ENCODE measurements at regions not wholly inside any gene's neighbourhood (a gene's known extent, or its start where the extent isn't known, plus 50 kb on each side); places are given as distances from the start of the nearest gene placed in this dataset.

DNA sequence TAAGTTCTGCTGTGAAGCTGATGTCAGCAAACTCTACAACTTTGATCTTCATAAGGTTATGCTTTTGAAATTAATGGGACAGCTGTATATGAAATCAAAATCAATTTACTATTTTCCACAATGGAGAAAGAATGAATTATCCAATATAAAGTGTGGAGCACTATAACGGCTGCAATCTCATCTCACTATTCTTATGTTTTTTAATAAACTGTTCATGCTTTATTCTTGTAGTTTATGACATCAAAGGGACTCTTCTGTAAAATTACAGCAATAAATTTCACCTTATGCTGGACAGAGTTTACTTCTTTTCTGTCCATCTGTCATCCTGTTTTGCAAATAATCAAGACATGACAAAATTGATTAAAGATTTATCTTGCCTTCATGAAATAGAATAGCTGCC lies 192.5 kb downstream of the TECRL start:
- TF ChIP-seq, protein P1, sequence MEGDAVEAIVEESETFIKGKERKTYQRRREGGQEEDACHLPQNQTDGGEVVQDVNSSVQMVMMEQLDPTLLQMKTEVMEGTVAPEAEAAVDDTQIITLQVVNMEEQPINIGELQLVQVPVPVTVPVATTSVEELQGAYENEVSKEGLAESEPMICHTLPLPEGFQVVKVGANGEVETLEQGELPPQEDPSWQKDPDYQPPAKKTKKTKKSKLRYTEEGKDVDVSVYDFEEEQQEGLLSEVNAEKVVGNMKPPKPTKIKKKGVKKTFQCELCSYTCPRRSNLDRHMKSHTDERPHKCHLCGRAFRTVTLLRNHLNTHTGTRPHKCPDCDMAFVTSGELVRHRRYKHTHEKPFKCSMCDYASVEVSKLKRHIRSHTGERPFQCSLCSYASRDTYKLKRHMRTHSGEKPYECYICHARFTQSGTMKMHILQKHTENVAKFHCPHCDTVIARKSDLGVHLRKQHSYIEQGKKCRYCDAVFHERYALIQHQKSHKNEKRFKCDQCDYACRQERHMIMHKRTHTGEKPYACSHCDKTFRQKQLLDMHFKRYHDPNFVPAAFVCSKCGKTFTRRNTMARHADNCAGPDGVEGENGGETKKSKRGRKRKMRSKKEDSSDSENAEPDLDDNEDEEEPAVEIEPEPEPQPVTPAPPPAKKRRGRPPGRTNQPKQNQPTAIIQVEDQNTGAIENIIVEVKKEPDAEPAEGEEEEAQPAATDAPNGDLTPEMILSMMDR (IDR thresholded peaks at IDR 0.05; ENCODE audit: low read depth, low read length, missing control alignments), result no peak
- no peak for DNase-seq (ENCODE audit: extremely low read depth, low read depth)
- H3K4me3 ChIP-seq (replicated peaks; ENCODE audit: low read depth, low read length), result no peak overlapping the region

DNA sequence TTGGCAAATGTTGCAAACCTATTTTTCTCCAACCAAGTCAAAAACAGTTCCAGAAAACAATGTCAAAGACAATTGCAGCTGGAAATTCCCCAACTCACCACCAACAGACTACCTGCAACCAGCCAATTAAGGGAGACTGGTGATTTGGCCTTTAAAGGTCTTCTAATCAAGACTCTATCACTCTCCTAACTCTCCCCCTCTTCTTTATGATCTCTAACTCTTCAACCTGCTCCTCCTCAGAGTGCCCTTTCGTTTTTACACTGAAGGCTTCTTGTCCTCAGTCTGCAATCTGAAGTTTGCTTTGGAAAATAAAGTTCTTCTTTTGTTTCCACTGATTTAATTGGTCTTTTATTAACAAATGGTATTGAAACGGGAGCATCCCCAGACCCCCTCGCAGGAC lies 203.9 kb downstream of the TECRL start:
- no peak overlapping the region for H3K4me3 ChIP-seq (replicated peaks; ENCODE audit: low read depth, low read length)
- TF ChIP-seq, protein P1 (IDR thresholded peaks at IDR 0.05; ENCODE audit: low read depth, low read length, missing control alignments), result no peak

DNA sequence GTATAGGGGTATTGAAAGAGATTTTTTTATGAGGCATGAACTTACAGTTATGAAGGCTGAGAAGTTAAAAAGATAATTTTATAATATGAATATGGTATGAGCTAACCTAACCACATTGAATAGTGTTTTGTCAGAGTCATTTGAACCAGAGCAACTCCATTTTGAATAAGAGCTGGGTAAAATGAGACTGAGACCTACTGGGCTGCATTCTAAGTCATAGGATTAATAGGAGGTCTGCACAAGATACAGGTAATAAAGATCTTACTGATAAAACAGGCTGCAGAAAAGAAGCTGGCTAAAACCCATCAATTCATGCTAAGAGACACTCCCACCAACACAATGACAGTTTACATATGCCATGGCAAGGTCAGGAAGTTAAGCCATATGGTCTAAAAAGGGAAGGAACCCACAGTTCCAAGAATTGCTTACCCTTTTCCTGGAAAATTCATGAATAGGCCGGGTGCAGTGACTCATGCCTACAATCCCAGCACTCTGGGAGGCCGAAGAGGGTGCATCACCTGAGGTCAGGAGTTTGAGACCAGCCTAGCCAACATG lies 209.2 kb downstream of the TECRL start:
- no peak overlapping the region for H3K4me3 ChIP-seq (replicated peaks; ENCODE audit: low read depth, low read length)
- no peak for DNase-seq (ENCODE audit: extremely low read depth, low read depth)
- TF ChIP-seq, protein P1 (IDR thresholded peaks at IDR 0.05; ENCODE audit: low read depth, low read length, missing control alignments), result no peak

More for the DNA sequence above, 203.9 kb downstream of the TECRL start:
- DNase-seq (ENCODE audit: extremely low read depth, low read depth), result no peak

DNA sequence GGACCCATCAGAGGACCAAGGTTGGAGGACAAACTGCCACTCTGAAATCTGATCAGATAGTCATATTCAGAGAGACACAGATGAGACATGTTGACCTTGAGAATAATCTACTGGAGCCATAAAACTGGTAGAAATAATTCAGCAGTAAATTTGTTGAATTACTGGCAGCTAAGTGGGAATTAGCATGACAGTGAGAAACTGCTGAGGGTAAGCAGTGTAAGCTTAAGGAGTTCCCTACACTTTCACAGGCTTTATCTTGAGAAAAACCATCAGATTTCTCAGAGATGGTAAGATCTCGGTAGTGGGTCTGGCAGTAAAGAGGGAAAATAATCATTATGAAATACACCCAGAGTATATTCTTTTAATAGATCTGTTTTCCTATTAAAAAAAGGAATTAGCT lies 213.7 kb downstream of the TECRL start:
- TF ChIP-seq, protein P1 (IDR thresholded peaks at IDR 0.05; ENCODE audit: low read depth, low read length, missing control alignments), result no peak
- DNase-seq (ENCODE audit: extremely low read depth, low read depth), result no peak
- no peak overlapping the region for H3K4me3 ChIP-seq (replicated peaks; ENCODE audit: low read depth, low read length)

DNA sequence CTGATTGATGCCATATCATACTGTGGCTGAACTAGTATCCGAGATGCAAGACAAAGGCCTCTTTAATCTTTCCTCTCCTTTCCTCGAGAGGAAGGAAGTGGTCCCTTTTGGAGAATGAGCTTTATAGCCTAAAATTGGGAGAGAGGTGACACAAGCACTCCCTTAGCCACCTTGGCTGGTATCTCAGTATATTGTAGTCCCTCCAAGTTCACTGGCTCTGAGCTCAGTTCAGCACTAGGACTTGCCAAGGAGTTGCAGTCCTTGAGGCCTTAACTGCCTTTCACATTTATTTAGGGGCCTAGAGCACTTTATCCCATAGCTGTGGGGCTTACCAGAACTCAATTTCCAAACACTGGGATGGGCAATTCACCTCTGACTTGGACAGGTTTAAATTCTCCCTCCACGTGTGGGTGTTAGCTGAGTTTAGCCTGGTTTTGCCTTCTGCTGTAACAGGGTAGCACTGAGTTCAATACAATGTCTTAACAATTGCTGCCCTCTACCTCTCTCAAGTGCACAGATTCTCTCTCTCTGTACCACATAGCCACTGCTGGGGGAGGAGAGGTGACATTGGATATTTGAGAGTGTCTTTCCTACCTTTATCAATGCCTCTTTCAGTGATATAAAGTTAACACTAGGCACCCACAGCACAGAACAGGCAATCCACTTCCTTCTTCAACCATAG lies 216.4 kb downstream of the TECRL start:
- DNase-seq (ENCODE audit: extremely low read depth, low read depth), result no peak
- TF ChIP-seq, protein P1 (IDR thresholded peaks at IDR 0.05; ENCODE audit: low read depth, low read length, missing control alignments), result no peak
- H3K4me3 ChIP-seq (replicated peaks; ENCODE audit: low read depth, low read length), result no peak overlapping the region

DNA sequence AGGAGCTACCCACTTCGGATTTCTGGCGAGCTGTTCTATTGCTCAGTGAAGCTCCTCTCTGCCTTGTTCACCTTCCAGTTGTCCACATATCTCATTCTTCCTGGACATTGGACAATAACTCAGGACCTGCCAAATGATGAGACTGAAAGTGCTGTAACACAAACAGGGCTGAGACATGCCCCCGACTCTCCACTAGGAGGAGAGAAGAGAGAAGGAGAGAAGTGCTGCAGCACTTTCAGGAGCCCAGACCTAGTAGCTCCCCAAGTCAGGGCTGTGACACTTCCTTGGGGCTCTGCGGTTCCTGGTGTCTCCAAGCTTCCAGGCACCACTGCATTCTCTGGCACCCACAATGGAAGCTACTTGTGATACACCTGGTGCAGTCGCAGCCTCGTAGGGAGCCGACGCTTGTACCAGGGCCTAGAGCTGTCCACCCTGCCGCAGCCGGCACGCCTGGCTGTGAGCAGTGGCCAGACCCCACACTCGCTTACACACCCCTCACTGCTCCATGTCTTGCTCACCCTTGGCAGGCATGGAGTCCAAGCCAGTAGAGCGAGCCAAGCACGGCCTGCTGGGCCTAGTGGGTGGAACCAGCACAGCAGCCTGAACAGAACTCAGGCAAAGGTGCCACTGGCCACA lies 234.9 kb downstream of the TECRL start:
- H3K4me3 ChIP-seq (replicated peaks; ENCODE audit: low read depth, low read length), result no peak overlapping the region
- DNase-seq (ENCODE audit: extremely low read depth, low read depth), result no peak
- TF ChIP-seq, protein P1 (IDR thresholded peaks at IDR 0.05; ENCODE audit: low read depth, low read length, missing control alignments), result no peak
